Skeletal muscle satellite cell (primary cell): ENCODE measurements at regions not wholly inside any gene's neighbourhood (a gene's known extent, or its start where the extent isn't known, plus 50 kb on each side); places are given as distances from the start of the nearest gene placed in this dataset. TPM values are rescaled to one million over a fixed set of nuclear protein-coding genes. Genes with fewer than 3 reads are reported as not detected.
"Not testable (repeated sequence)": the region's sequence is repeated elsewhere in the genome, so short reads cannot be mapped to it uniquely, and the experiment has no call there.

Source experiments
- H3K27me3 ChIP-seq: 2 replicates; pipeline ENCODE4 v1.7.0; 2013; ENCODE audit warnings: low read length; ENCODE audit not compliant: control insufficient read depth, insufficient read depth
- H3K36me3 ChIP-seq: 2 replicates; pipeline ENCODE4 v1.7.0; 2013; ENCODE audit warnings: mild to moderate bottlenecking, control low read depth, low read length; ENCODE audit not compliant: insufficient read depth
- H3K4me1 ChIP-seq: 2 replicates; pipeline ENCODE4 v1.7.0; 2013; ENCODE audit warnings: low read length; ENCODE audit not compliant: control insufficient read depth, insufficient read depth
- H3K4me2 ChIP-seq: 2 replicates; pipeline ENCODE4 v1.7.0; 2013; ENCODE audit warnings: mild to moderate bottlenecking, low read length
- H3K4me3 ChIP-seq: 2 replicates; pipeline ENCODE4 v1.7.0; 2013; ENCODE audit warnings: low read length
- H3K9ac ChIP-seq: 2 replicates; pipeline ENCODE4 v1.7.0; 2013; ENCODE audit warnings: mild to moderate bottlenecking, low read depth, low read length, moderate library complexity
- H3K9me3 ChIP-seq: replicated peaks from 2 replicates; pipeline ENCODE4 v1.7.0; 2013; ENCODE audit warnings: mild to moderate bottlenecking, control low read depth, low read length
- small RNA-seq: library from RNA; depleted of rRNA; stranded (forward); fragments of <200 nt; gene quantifications from one replicate; pipeline ENCODE3, GENCODE V24; 2012

GRCh38 chr20:30712861-30713260, 544.6 kb upstream of the DEFB115 start:
- not testable (repeated sequence) for H3K4me1 ChIP-seq, H3K9me3 ChIP-seq, H3K4me2 ChIP-seq, H3K9ac ChIP-seq, H3K27me3 ChIP-seq, H3K36me3 ChIP-seq, H3K4me3 ChIP-seq

GRCh38 chr20:30719415-30720199, 537.9 kb upstream of the DEFB115 start:
- H3K9ac ChIP-seq, H3K27me3 ChIP-seq, H3K36me3 ChIP-seq, H3K4me2 ChIP-seq, H3K4me3 ChIP-seq, H3K9me3 ChIP-seq, H3K4me1 ChIP-seq: not testable (repeated sequence)

GRCh38 chr20:30723511-30723910, 534.0 kb upstream of the DEFB115 start:
- H3K9me3 ChIP-seq, H3K4me1 ChIP-seq, H3K9ac ChIP-seq, H3K4me3 ChIP-seq, H3K36me3 ChIP-seq, H3K4me2 ChIP-seq, H3K27me3 ChIP-seq: not testable (repeated sequence)

- H3K4me2 ChIP-seq, H3K9me3 ChIP-seq, H3K4me3 ChIP-seq, H3K36me3 ChIP-seq, H3K4me1 ChIP-seq, H3K27me3 ChIP-seq, H3K9ac ChIP-seq: not testable (repeated sequence)
Observed at GRCh38 chr20:30723934-30724687, 533.4 kb upstream of the DEFB115 start.

GRCh38 chr20:30724688-30725074, 532.8 kb upstream of the DEFB115 start:
- not testable (repeated sequence) for H3K4me2 ChIP-seq, H3K9me3 ChIP-seq, H3K27me3 ChIP-seq, H3K4me1 ChIP-seq, H3K4me3 ChIP-seq, H3K9ac ChIP-seq, H3K36me3 ChIP-seq

- H3K4me2 ChIP-seq, H3K27me3 ChIP-seq, H3K9me3 ChIP-seq, H3K4me3 ChIP-seq, H3K36me3 ChIP-seq, H3K9ac ChIP-seq, H3K4me1 ChIP-seq: not testable (repeated sequence)
Observed at GRCh38 chr20:30725188-30725587, 532.3 kb upstream of the DEFB115 start.

GRCh38 chr20:30728271-30728885, 529.1 kb upstream of the DEFB115 start:
- H3K27me3 ChIP-seq, H3K4me1 ChIP-seq, H3K9ac ChIP-seq, H3K4me3 ChIP-seq, H3K4me2 ChIP-seq, H3K36me3 ChIP-seq, H3K9me3 ChIP-seq: not testable (repeated sequence)

Small RNAs in the stretch of these regions (small RNA-seq; reads per million reads assigned to genes)
- gene RF00002 (1.1 reads per million, percentile 38 among the genes with 10 or more reads in this experiment), gene RF00026 (not detected)
